ENCODE measurements at regions not wholly inside any gene's neighbourhood (a gene's known extent, or its start where the extent isn't known, plus 50 kb on each side); places are given as distances from the start of the nearest gene placed in this dataset.
"Not testable (repeated sequence)": the region's sequence is repeated elsewhere in the genome, so short reads cannot be mapped to it uniquely, and the experiment has no call there.

GRCh38 chr1:233735331-233735730, 121.4 kb downstream of the KCNK1 start:
- Histone ChIP-seq H3K27me3 (ENCODE audit: control insufficient read depth in 3 of 3, insufficient read depth in 3 of 3, low read length in 3 of 3) (no peaks in the 10 kb centered on the region), H3K27ac (ENCODE audit: low read depth in 1 of 3, low read length in 2 of 3) (no peak overlapping the region), H3K9me3 (ENCODE audit: control insufficient read depth in 2 of 2, insufficient read depth in 1 of 2, low read depth in 1 of 2, low read length in 1 of 2) (no peaks in the 10 kb centered on the region), H3K4me3 (ENCODE audit: low read depth in 1 of 3, low read length in 3 of 3) (no peak overlapping the region), H3K36me3 (ENCODE audit: control insufficient read depth in 3 of 3, insufficient read depth in 2 of 3, low read depth in 1 of 3, low read length in 3 of 3) (no peaks in the 10 kb centered on the region), H3K4me1 (ENCODE audit: control insufficient read depth in 3 of 3, insufficient read depth in 2 of 3, low read depth in 1 of 3, low read length in 2 of 3) (no peaks in the 10 kb centered on the region)
- FAIRE-seq (no peak), DNase-seq (no peak)
- 83 to 96% (median 85%) methylated on average over 1 of the region's 1 CpG for WGBS, 3 donors

- no peaks in the 10 kb centered on the region for H3K36me3 ChIP-seq (ENCODE audit: control insufficient read depth in 3 of 3, insufficient read depth in 2 of 3, low read depth in 1 of 3, low read length in 3 of 3)
- FAIRE-seq: no peak
- H3K27me3 ChIP-seq (ENCODE audit: control insufficient read depth in 3 of 3, insufficient read depth in 3 of 3, low read length in 3 of 3): no peaks in the 10 kb centered on the region
- H3K4me1 ChIP-seq (ENCODE audit: control insufficient read depth in 3 of 3, insufficient read depth in 2 of 3, low read depth in 1 of 3, low read length in 2 of 3): no peaks in the 10 kb centered on the region
- H3K9me3 ChIP-seq (ENCODE audit: control insufficient read depth in 2 of 2, insufficient read depth in 1 of 2, low read depth in 1 of 2, low read length in 1 of 2): no peaks in the 10 kb centered on the region
- DNase-seq: no peak
- WGBS, 3 donors: 53 to 55% (median 55%) methylated on average over 3 of the region's 3 CpGs
- H3K4me3 ChIP-seq (ENCODE audit: low read depth in 1 of 3, low read length in 3 of 3): no peak overlapping the region
- no peak overlapping the region for H3K27ac ChIP-seq (ENCODE audit: low read depth in 1 of 3, low read length in 2 of 3)
Measured at GRCh38 chr1:233735847-233736246, 121.9 kb downstream of the KCNK1 start.

- 87 to 93% (median 90%) methylated on average over 2 of the region's 2 CpGs for WGBS, 3 donors
- DNase-seq (no peak), FAIRE-seq (no peak)
- H3K4me1 ChIP-seq (ENCODE audit: control insufficient read depth in 3 of 3, insufficient read depth in 2 of 3, low read depth in 1 of 3, low read length in 2 of 3): no peaks in the 10 kb centered on the region
- no peaks in the 10 kb centered on the region for H3K36me3 ChIP-seq (ENCODE audit: control insufficient read depth in 3 of 3, insufficient read depth in 2 of 3, low read depth in 1 of 3, low read length in 3 of 3)
- H3K4me3 ChIP-seq (ENCODE audit: low read depth in 1 of 3, low read length in 3 of 3): no peak overlapping the region
- H3K9me3 ChIP-seq (ENCODE audit: control insufficient read depth in 2 of 2, insufficient read depth in 1 of 2, low read depth in 1 of 2, low read length in 1 of 2): no peaks in the 10 kb centered on the region
- no peak overlapping the region for H3K27ac ChIP-seq (ENCODE audit: low read depth in 1 of 3, low read length in 2 of 3)
- H3K27me3 ChIP-seq (ENCODE audit: control insufficient read depth in 3 of 3, insufficient read depth in 3 of 3, low read length in 3 of 3): no peaks in the 10 kb centered on the region
Measured at GRCh38 chr1:233737341-233737740, 123.4 kb downstream of the KCNK1 start.

GRCh38 chr1:233738396-233738795, 124.5 kb downstream of the KCNK1 start:
- no peak overlapping the region for H3K27ac ChIP-seq (ENCODE audit: low read depth in 1 of 3, low read length in 2 of 3)
- H3K4me1 ChIP-seq (ENCODE audit: control insufficient read depth in 3 of 3, insufficient read depth in 2 of 3, low read depth in 1 of 3, low read length in 2 of 3): no peaks in the 10 kb centered on the region
- no peak overlapping the region for H3K4me3 ChIP-seq (ENCODE audit: low read depth in 1 of 3, low read length in 3 of 3)
- no peak for FAIRE-seq
- DNase-seq: no peak
- 87 to 92% (median 89%) methylated on average over 8 of the region's 8 CpGs for WGBS, 3 donors
- H3K36me3 ChIP-seq (ENCODE audit: control insufficient read depth in 3 of 3, insufficient read depth in 2 of 3, low read depth in 1 of 3, low read length in 3 of 3): no peaks in the 10 kb centered on the region
- H3K9me3 ChIP-seq (ENCODE audit: control insufficient read depth in 2 of 2, insufficient read depth in 1 of 2, low read depth in 1 of 2, low read length in 1 of 2): no peaks in the 10 kb centered on the region
- no peaks in the 10 kb centered on the region for H3K27me3 ChIP-seq (ENCODE audit: control insufficient read depth in 3 of 3, insufficient read depth in 3 of 3, low read length in 3 of 3)

- no peak for DNase-seq
- Histone ChIP-seq H3K27me3 (ENCODE audit: control insufficient read depth in 3 of 3, insufficient read depth in 3 of 3, low read length in 3 of 3) (no peaks in the 10 kb centered on the region), H3K4me1 (ENCODE audit: control insufficient read depth in 3 of 3, insufficient read depth in 2 of 3, low read depth in 1 of 3, low read length in 2 of 3) (no peaks in the 10 kb centered on the region), H3K36me3 (ENCODE audit: control insufficient read depth in 3 of 3, insufficient read depth in 2 of 3, low read depth in 1 of 3, low read length in 3 of 3) (no peaks in the 10 kb centered on the region), H3K27ac (ENCODE audit: low read depth in 1 of 3, low read length in 2 of 3) (no peak overlapping the region), H3K9me3 (ENCODE audit: control insufficient read depth in 2 of 2, insufficient read depth in 1 of 2, low read depth in 1 of 2, low read length in 1 of 2) (no peaks in the 10 kb centered on the region), H3K4me3 (ENCODE audit: low read depth in 1 of 3, low read length in 3 of 3) (no peak overlapping the region)
- no peak for FAIRE-seq
- WGBS, 3 donors: 84 to 88% (median 88%) methylated on average over 14 of the region's 14 CpGs
Measured at GRCh38 chr1:233738850-233739249, 124.9 kb downstream of the KCNK1 start.

- H3K36me3 ChIP-seq (ENCODE audit: control insufficient read depth in 3 of 3, insufficient read depth in 2 of 3, low read depth in 1 of 3, low read length in 3 of 3): no peaks in the 10 kb centered on the region
- FAIRE-seq (no peak), DNase-seq (no peak)
Measured at GRCh38 chr1:233744779-233745513, 131.0 kb downstream of the KCNK1 start.

GRCh38 chr1:233750139-233750538, 136.2 kb downstream of the KCNK1 start:
- WGBS, 3 donors: 85 to 92% (median 90%) methylated on average over 1 of the region's 1 CpG
- DNase-seq: no peak

More at GRCh38 chr1:233744779-233745513, 131.0 kb downstream of the KCNK1 start:
- H3K4me1 ChIP-seq (ENCODE audit: control insufficient read depth in 3 of 3, insufficient read depth in 2 of 3, low read depth in 1 of 3, low read length in 2 of 3): no peaks in the 10 kb centered on the region
- H3K27me3 ChIP-seq (ENCODE audit: control insufficient read depth in 3 of 3, insufficient read depth in 3 of 3, low read length in 3 of 3): no peaks in the 10 kb centered on the region
- no peaks in the 10 kb centered on the region for H3K9me3 ChIP-seq (ENCODE audit: control insufficient read depth in 2 of 2, insufficient read depth in 1 of 2, low read depth in 1 of 2, low read length in 1 of 2)
- H3K27ac ChIP-seq (ENCODE audit: low read depth in 1 of 3, low read length in 2 of 3): no peak overlapping the region
- 10 to 22% (median 16%) methylated on average over 3 of the region's 3 CpGs for WGBS, 3 donors
- no peak overlapping the region for H3K4me3 ChIP-seq (ENCODE audit: low read depth in 1 of 3, low read length in 3 of 3)

GRCh38 chr1:233759665-233760064, 144.8 kb upstream of the SLC35F3 start:
- no peak for FAIRE-seq
- 11 to 46% (median 25%) methylated on average over 1 of the region's 1 CpG for WGBS, 3 donors
- no peaks in the 10 kb centered on the region for H3K9me3 ChIP-seq (ENCODE audit: control insufficient read depth in 2 of 2, insufficient read depth in 1 of 2, low read depth in 1 of 2, low read length in 1 of 2)

More at GRCh38 chr1:233750139-233750538, 136.2 kb downstream of the KCNK1 start:
- no peaks in the 10 kb centered on the region for H3K4me1 ChIP-seq (ENCODE audit: control insufficient read depth in 3 of 3, insufficient read depth in 2 of 3, low read depth in 1 of 3, low read length in 2 of 3)
- H3K36me3 ChIP-seq (ENCODE audit: control insufficient read depth in 3 of 3, insufficient read depth in 2 of 3, low read depth in 1 of 3, low read length in 3 of 3): no peaks in the 10 kb centered on the region
- FAIRE-seq: no peak
- no peak overlapping the region for H3K27ac ChIP-seq (ENCODE audit: low read depth in 1 of 3, low read length in 2 of 3)
- H3K27me3 ChIP-seq (ENCODE audit: control insufficient read depth in 3 of 3, insufficient read depth in 3 of 3, low read length in 3 of 3): no peaks in the 10 kb centered on the region
- H3K4me3 ChIP-seq (ENCODE audit: low read depth in 1 of 3, low read length in 3 of 3): no peak overlapping the region
- no peaks in the 10 kb centered on the region for H3K9me3 ChIP-seq (ENCODE audit: control insufficient read depth in 2 of 2, insufficient read depth in 1 of 2, low read depth in 1 of 2, low read length in 1 of 2)

GRCh38 chr1:233764304-233764703, 140.2 kb upstream of the SLC35F3 start:
- H3K27me3 ChIP-seq (ENCODE audit: control insufficient read depth in 3 of 3, insufficient read depth in 3 of 3, low read length in 3 of 3); H3K27ac ChIP-seq (ENCODE audit: low read depth in 1 of 3, low read length in 2 of 3); H3K9me3 ChIP-seq (ENCODE audit: control insufficient read depth in 2 of 2, insufficient read depth in 1 of 2, low read depth in 1 of 2, low read length in 1 of 2); H3K4me3 ChIP-seq (ENCODE audit: low read depth in 1 of 3, low read length in 3 of 3); H3K4me1 ChIP-seq (ENCODE audit: control insufficient read depth in 3 of 3, insufficient read depth in 2 of 3, low read depth in 1 of 3, low read length in 2 of 3); H3K36me3 ChIP-seq (ENCODE audit: control insufficient read depth in 3 of 3, insufficient read depth in 2 of 3, low read depth in 1 of 3, low read length in 3 of 3); DNase-seq; FAIRE-seq: not testable (repeated sequence)
- 80 to 93% (median 88%) methylated on average over 3 of the region's 3 CpGs for WGBS, 3 donors

More at GRCh38 chr1:233759665-233760064, 144.8 kb upstream of the SLC35F3 start:
- Histone ChIP-seq H3K27ac (ENCODE audit: low read depth in 1 of 3, low read length in 2 of 3) (no peak overlapping the region), H3K4me1 (ENCODE audit: control insufficient read depth in 3 of 3, insufficient read depth in 2 of 3, low read depth in 1 of 3, low read length in 2 of 3) (no peaks in the 10 kb centered on the region), H3K36me3 (ENCODE audit: control insufficient read depth in 3 of 3, insufficient read depth in 2 of 3, low read depth in 1 of 3, low read length in 3 of 3) (no peaks in the 10 kb centered on the region), H3K4me3 (ENCODE audit: low read depth in 1 of 3, low read length in 3 of 3) (no peak overlapping the region), H3K27me3 (ENCODE audit: control insufficient read depth in 3 of 3, insufficient read depth in 3 of 3, low read length in 3 of 3) (no peaks in the 10 kb centered on the region)
- DNase-seq: no peak
